Fibroblast of lung (primary cell): ENCODE measurements at regions not wholly inside any gene's neighbourhood (a gene's known extent, or its start where the extent isn't known, plus 50 kb on each side); places are given as distances from the start of the nearest gene placed in this dataset.

Source experiments
- DNase-seq, 2 donors: peaks; one replicate each; pipeline versions ENCODE4 v3.0.0 to v3.0.0-alpha.2; 2010; ENCODE audit warnings: low read depth in 2 of 2
- H2AFZ ChIP-seq: 2 replicates; pipeline ENCODE4 v1.5.1; 2012; ENCODE audit warnings: low read length, control low read depth, inconsistent platforms
- H3K27ac ChIP-seq: 2 replicates; pipeline ENCODE4 v1.5.1; 2011; ENCODE audit warnings: low read length, control low read depth; ENCODE audit not compliant: insufficient read depth
- H3K27me3 ChIP-seq: 2 replicates; pipeline ENCODE4 v1.5.1; 2011; ENCODE audit warnings: mild to moderate bottlenecking, low read length; ENCODE audit not compliant: control insufficient read depth, insufficient read depth
- H3K36me3 ChIP-seq: 2 replicates; pipeline ENCODE4 v1.5.1; 2011; ENCODE audit warnings: low read length; ENCODE audit not compliant: control insufficient read depth, insufficient read depth
- H3K4me1 ChIP-seq: 2 replicates; pipeline ENCODE4 v1.5.1; 2011; ENCODE audit warnings: low read length; ENCODE audit not compliant: control insufficient read depth, insufficient read depth; ENCODE audit errors: extremely low read depth
- H3K4me2 ChIP-seq: 2 replicates; pipeline ENCODE4 v1.5.1; 2011; ENCODE audit warnings: low read length, control low read depth; ENCODE audit not compliant: insufficient read depth; ENCODE audit errors: extremely low read depth
- H3K4me3 ChIP-seq, 4 experiments: fragments of 200-600 bp in 1 of 4; sonication (generic) in 1 of 4; replicated peaks in 1 of 4; 2 replicates each; pipeline ENCODE4 v1.5.1; 2011 to 2016; ENCODE audit warnings: low read length in 4 of 4, low read depth in 3 of 4, mild to moderate bottlenecking in 3 of 4, control low read depth in 2 of 4, inconsistent platforms in 1 of 4, mixed read lengths in 1 of 4; ENCODE audit not compliant: insufficient read depth in 1 of 4; ENCODE audit errors: control extremely low read depth in 1 of 4
- H3K79me2 ChIP-seq: 2 replicates; pipeline ENCODE4 v1.5.1; 2012; ENCODE audit warnings: mild to moderate bottlenecking, low read length, inconsistent platforms; ENCODE audit not compliant: control insufficient read depth, insufficient read depth
- H3K9ac ChIP-seq: 2 replicates; pipeline ENCODE4 v1.5.1; 2011; ENCODE audit warnings: mild to moderate bottlenecking, low read length, control low read depth; ENCODE audit not compliant: insufficient read depth
- H3K9me3 ChIP-seq: 2 replicates; pipeline ENCODE4 v1.5.1; 2012; ENCODE audit warnings: low read depth, low read length; ENCODE audit not compliant: control insufficient read depth, insufficient read depth
- H4K20me1 ChIP-seq: 2 replicates; pipeline ENCODE4 v1.5.1; 2011; ENCODE audit warnings: low read length; ENCODE audit not compliant: control insufficient read depth, insufficient read depth; ENCODE audit errors: extremely low read depth
- EZH2 ChIP-seq: IDR thresholded peaks from 2 replicates; pipeline ENCODE4 v1.5.1; 2012; ENCODE audit warnings: low read length, control low read depth, mild to moderate bottlenecking; ENCODE audit errors: missing control alignments
- TF ChIP-seq, protein P1 (sequence below), 2 donors: IDR thresholded peaks in 1 of 2; conservative IDR thresholded peaks in 1 of 2; 1 replicate in 1 of 2; 2 replicates in 1 of 2; pipeline ENCODE4 v1.5.1; 2011 to 2012; ENCODE audit warnings: low read length in 2 of 2, control low read depth in 1 of 2, inconsistent platforms in 1 of 2, low read depth in 1 of 2, mild to moderate bottlenecking in 1 of 2

DNA sequence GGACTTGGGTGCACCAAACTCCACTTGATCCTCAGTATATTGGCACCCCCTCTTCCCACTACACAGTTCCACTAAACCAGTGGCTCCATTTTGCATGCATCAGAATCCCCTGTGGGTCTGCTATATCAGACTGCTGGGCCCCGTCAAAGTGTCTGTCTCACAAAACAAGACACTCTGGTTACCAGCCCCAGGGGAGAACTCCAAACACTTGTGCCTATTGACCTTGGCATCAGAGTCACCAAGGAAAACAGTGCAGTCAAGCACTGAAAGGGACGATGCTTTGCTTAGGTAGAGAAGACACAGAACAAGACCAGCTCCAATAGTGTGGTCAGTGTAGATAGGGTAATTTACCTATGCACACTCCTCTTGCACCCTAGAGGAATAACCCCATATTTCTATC lies 205.8 kb upstream of the RAI14 start:
- Histone ChIP-seq H2AFZ (no peak overlapping the region), H3K4me3 (no peak overlapping the region), H3K27me3 (peaks cover 13% of the 10 kb centered on the region), H3K27ac (no peak overlapping the region), H3K9ac (no peak overlapping the region), H3K4me2 (no peak overlapping the region), H3K4me1 (no peaks in the 10 kb centered on the region), H3K9me3 (no peaks in the 10 kb centered on the region), H4K20me1 (no peaks in the 10 kb centered on the region), H3K79me2 (no peaks in the 10 kb centered on the region), H3K36me3 (no peaks in the 10 kb centered on the region)
- no peak for TF ChIP-seq EZH2
- no peak for DNase-seq

DNA sequence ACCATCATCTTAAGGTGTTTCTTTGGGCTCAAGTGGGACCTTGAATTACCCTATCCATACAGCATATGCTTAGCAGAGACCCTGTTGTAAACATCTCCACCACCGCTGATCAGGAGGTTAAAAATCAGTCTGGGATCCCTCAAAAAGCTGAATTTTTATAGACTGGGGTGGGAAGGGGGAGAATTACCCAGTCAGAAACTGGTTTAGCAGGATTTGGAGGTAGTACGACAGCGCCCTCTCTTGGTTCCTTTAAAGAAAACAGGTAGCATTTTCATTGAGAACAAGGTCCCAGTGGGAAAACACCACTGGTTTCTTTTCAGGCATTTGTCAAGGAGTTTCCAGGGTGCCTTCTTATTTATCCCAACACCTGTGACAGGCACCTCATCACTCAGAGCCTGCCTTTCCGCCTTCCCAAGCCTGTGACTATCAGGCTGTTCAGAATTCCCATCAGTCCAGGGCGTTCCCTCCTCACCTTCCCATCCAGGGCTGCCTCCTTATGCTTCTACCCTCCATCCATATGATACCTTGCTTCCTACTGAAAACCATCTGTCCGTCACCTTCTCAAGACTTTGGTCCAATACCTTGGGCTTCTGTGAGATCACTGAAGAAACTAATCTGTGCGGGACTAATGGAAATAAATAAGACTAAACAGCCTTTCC lies 203.8 kb upstream of the RAI14 start:
- Histone ChIP-seq H3K36me3 (no peaks in the 10 kb centered on the region), H3K4me1 (no peaks in the 10 kb centered on the region), H3K27me3 (peaks cover 13% of the 10 kb centered on the region), H3K27ac (no peak overlapping the region), H3K9me3 (no peaks in the 10 kb centered on the region), H2AFZ (no peak overlapping the region), H3K4me2 (no peak overlapping the region), H4K20me1 (no peaks in the 10 kb centered on the region), H3K79me2 (no peaks in the 10 kb centered on the region), H3K9ac (no peak overlapping the region), H3K4me3 (no peak overlapping the region)
- TF ChIP-seq EZH2 = no peak
- TF ChIP-seq, protein P1, sequence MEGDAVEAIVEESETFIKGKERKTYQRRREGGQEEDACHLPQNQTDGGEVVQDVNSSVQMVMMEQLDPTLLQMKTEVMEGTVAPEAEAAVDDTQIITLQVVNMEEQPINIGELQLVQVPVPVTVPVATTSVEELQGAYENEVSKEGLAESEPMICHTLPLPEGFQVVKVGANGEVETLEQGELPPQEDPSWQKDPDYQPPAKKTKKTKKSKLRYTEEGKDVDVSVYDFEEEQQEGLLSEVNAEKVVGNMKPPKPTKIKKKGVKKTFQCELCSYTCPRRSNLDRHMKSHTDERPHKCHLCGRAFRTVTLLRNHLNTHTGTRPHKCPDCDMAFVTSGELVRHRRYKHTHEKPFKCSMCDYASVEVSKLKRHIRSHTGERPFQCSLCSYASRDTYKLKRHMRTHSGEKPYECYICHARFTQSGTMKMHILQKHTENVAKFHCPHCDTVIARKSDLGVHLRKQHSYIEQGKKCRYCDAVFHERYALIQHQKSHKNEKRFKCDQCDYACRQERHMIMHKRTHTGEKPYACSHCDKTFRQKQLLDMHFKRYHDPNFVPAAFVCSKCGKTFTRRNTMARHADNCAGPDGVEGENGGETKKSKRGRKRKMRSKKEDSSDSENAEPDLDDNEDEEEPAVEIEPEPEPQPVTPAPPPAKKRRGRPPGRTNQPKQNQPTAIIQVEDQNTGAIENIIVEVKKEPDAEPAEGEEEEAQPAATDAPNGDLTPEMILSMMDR (conservative IDR thresholded peaks at IDR 0.05 in 1 of 2, IDR thresholded peaks at IDR 0.05 in 1 of 2; ENCODE audit: low read depth in 1 of 2, low read length in 2 of 2) = peak; percentile 27 to 60
- DNase-seq = peak; percentile 11 to 63

DNA sequence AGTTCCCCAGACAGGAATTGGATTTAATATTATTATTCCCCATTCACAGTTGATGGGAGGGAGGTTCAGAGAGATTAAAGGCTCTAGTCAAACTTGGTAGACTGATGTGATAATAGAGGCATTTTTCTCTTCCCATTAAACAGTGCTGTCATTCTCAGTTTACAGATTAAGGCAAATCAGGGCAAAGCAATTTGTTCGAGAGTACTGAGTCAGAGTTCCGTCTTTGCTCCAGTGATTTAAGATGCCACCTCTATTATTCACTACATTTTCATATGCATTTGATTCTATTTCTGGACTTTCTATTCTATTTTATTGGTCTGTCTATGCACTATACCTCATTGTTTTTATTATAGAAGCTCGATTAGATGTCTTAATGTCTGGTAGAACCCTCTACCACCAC lies 201.0 kb upstream of the RAI14 start:
- H3K4me2 ChIP-seq = no peak overlapping the region
- DNase-seq = peak in 1 of 2 donors; percentile 23
- H4K20me1 ChIP-seq = no peaks in the 10 kb centered on the region
- no peaks in the 10 kb centered on the region for H3K79me2 ChIP-seq
- H3K4me1 ChIP-seq = no peaks in the 10 kb centered on the region
- H3K9ac ChIP-seq = no peak overlapping the region
- no peak overlapping the region for H3K4me3 ChIP-seq
- no peaks in the 10 kb centered on the region for H3K36me3 ChIP-seq
- no peaks in the 10 kb centered on the region for H3K9me3 ChIP-seq
- H2AFZ ChIP-seq = no peak overlapping the region
- H3K27me3 ChIP-seq = peaks cover 6% of the 10 kb centered on the region
- no peak for TF ChIP-seq EZH2
- TF ChIP-seq, protein P1 (conservative IDR thresholded peaks at IDR 0.05 in 1 of 2, IDR thresholded peaks at IDR 0.05 in 1 of 2; ENCODE audit: low read depth in 1 of 2, low read length in 2 of 2) = no peak
- no peak overlapping the region for H3K27ac ChIP-seq
